ENCODE measurements at regions not wholly inside any gene's neighbourhood (a gene's known extent, or its start where the extent isn't known, plus 50 kb on each side); places are given as distances from the start of the nearest gene placed in this dataset.

- H2AFZ ChIP-seq (ENCODE audit: low read length): no peak overlapping the region
- H3K9me3 ChIP-seq (ENCODE audit: low read depth, low read length): no peaks in the 10 kb centered on the region
- no peak overlapping the region for H3K27ac ChIP-seq (ENCODE audit: low read depth, low read length)
- no peaks in the 10 kb centered on the region for H4K20me1 ChIP-seq (ENCODE audit: insufficient read depth, low read length)
- no peak overlapping the region for H3K4me3 ChIP-seq (ENCODE audit: insufficient read depth, low read length)
- no peaks in the 10 kb centered on the region for H3K36me3 ChIP-seq (ENCODE audit: insufficient read depth, low read length)
- TF ChIP-seq CTCF (IDR thresholded peaks at IDR 0.05; ENCODE audit: extremely low read depth, low read depth, low read length): no peak
- H3K27me3 ChIP-seq (ENCODE audit: insufficient read depth, low read length): no peaks in the 10 kb centered on the region
- H3K79me2 ChIP-seq (ENCODE audit: insufficient read depth, low read length): no peaks in the 10 kb centered on the region
- no peak overlapping the region for H3K4me2 ChIP-seq (ENCODE audit: insufficient read depth, low read length)
- DNase-seq (ENCODE audit: insufficient read length, low spot score, missing footprints): peak; percentile 35
- no peaks in the 10 kb centered on the region for H3K4me1 ChIP-seq (ENCODE audit: insufficient read depth, low read length)
Measured at GRCh38 chr6:170128811-170129681, 161.8 kb downstream of the DLL1 start.

- no peaks in the 10 kb centered on the region for H3K4me1 ChIP-seq (ENCODE audit: insufficient read depth, low read length)
- H2AFZ ChIP-seq (ENCODE audit: low read length): no peak overlapping the region
- H3K9me3 ChIP-seq (ENCODE audit: low read depth, low read length): no peaks in the 10 kb centered on the region
- no peaks in the 10 kb centered on the region for H4K20me1 ChIP-seq (ENCODE audit: insufficient read depth, low read length)
- no peak overlapping the region for H3K4me2 ChIP-seq (ENCODE audit: insufficient read depth, low read length)
- H3K4me3 ChIP-seq (ENCODE audit: insufficient read depth, low read length): no peak overlapping the region
- H3K79me2 ChIP-seq (ENCODE audit: insufficient read depth, low read length): no peaks in the 10 kb centered on the region
- no peak for DNase-seq (ENCODE audit: insufficient read length, low spot score, missing footprints)
- H3K36me3 ChIP-seq (ENCODE audit: insufficient read depth, low read length): no peaks in the 10 kb centered on the region
- no peak overlapping the region for H3K27ac ChIP-seq (ENCODE audit: low read depth, low read length)
- TF ChIP-seq CTCF (IDR thresholded peaks at IDR 0.05; ENCODE audit: extremely low read depth, low read depth, low read length): no peak
- H3K27me3 ChIP-seq (ENCODE audit: insufficient read depth, low read length): no peaks in the 10 kb centered on the region
Measured at GRCh38 chr6:170128346-170128745, 162.5 kb downstream of the DLL1 start.

GRCh38 chr6:170127151-170127550 is 163.7 kb downstream of the DLL1 start:
- Histone ChIP-seq H3K36me3 (ENCODE audit: insufficient read depth, low read length) (no peaks in the 10 kb centered on the region), H4K20me1 (ENCODE audit: insufficient read depth, low read length) (no peaks in the 10 kb centered on the region), H3K79me2 (ENCODE audit: insufficient read depth, low read length) (no peaks in the 10 kb centered on the region), H3K27ac (ENCODE audit: low read depth, low read length) (no peak overlapping the region), H2AFZ (ENCODE audit: low read length) (no peak overlapping the region), H3K4me2 (ENCODE audit: insufficient read depth, low read length) (no peak overlapping the region), H3K4me3 (ENCODE audit: insufficient read depth, low read length) (no peak overlapping the region), H3K9me3 (ENCODE audit: low read depth, low read length) (no peaks in the 10 kb centered on the region), H3K27me3 (ENCODE audit: insufficient read depth, low read length) (no peaks in the 10 kb centered on the region), H3K4me1 (ENCODE audit: insufficient read depth, low read length) (no peaks in the 10 kb centered on the region)
- no peak for TF ChIP-seq CTCF (IDR thresholded peaks at IDR 0.05; ENCODE audit: extremely low read depth, low read depth, low read length)
- DNase-seq (ENCODE audit: insufficient read length, low spot score, missing footprints): no peak

- H3K9me3 ChIP-seq (ENCODE audit: low read depth, low read length): no peaks in the 10 kb centered on the region
Measured at GRCh38 chr6:170125456-170126300, 165.2 kb downstream of the DLL1 start.

More at GRCh38 chr6:170125456-170126300, 165.2 kb downstream of the DLL1 start:
- H3K4me2 ChIP-seq (ENCODE audit: insufficient read depth, low read length): no peak overlapping the region
- no peak for DNase-seq (ENCODE audit: insufficient read length, low spot score, missing footprints)
- TF ChIP-seq CTCF (IDR thresholded peaks at IDR 0.05; ENCODE audit: extremely low read depth, low read depth, low read length): no peak
- no peak overlapping the region for H3K27ac ChIP-seq (ENCODE audit: low read depth, low read length)
- no peak overlapping the region for H2AFZ ChIP-seq (ENCODE audit: low read length)
- H3K4me3 ChIP-seq (ENCODE audit: insufficient read depth, low read length): no peak overlapping the region
- H3K36me3 ChIP-seq (ENCODE audit: insufficient read depth, low read length): no peaks in the 10 kb centered on the region
- no peaks in the 10 kb centered on the region for H3K27me3 ChIP-seq (ENCODE audit: insufficient read depth, low read length)
- H3K4me1 ChIP-seq (ENCODE audit: insufficient read depth, low read length): no peaks in the 10 kb centered on the region
- H4K20me1 ChIP-seq (ENCODE audit: insufficient read depth, low read length): no peaks in the 10 kb centered on the region
- no peaks in the 10 kb centered on the region for H3K79me2 ChIP-seq (ENCODE audit: insufficient read depth, low read length)

Measured in osteoblast (primary cell).